GM10248 (cell line): ENCODE measurements at regions not wholly inside any gene's neighbourhood (a gene's known extent, or its start where the extent isn't known, plus 50 kb on each side); places are given as distances from the start of the nearest gene placed in this dataset.
"Not testable (repeated sequence)": the region's sequence is repeated elsewhere in the genome, so short reads cannot be mapped to it uniquely, and the experiment has no call there.

Experiments
- CTCF ChIA-PET: fragments of 300-600 bp; sonication (Branson Sonifier 250); formaldehyde crosslinking; extraction: SDS; loops from one replicate; lab custom pipeline; 2021; ENCODE audit warnings: antibody characterized with exemption; lab: Yijun Ruan, JAX
- POLR2A ChIA-PET: fragments of 350-650 bp; sonication (Branson Sonifier 250); formaldehyde crosslinking; extraction: SDS; loops from one replicate; lab custom pipeline; 2020; ENCODE audit warnings: antibody characterized with exemption; lab: Yijun Ruan, JAX
- DNase-seq: peaks from one replicate; pipeline ENCODE4 v3.0.0; 2012; ENCODE audit errors: extremely low spot score
- CTCF ChIP-seq: IDR thresholded peaks from 2 replicates; pipeline ENCODE4 v1.5.1; 2012; ENCODE audit warnings: mild to moderate bottlenecking, low read depth; ENCODE audit errors: extremely low read depth, missing control alignments, control extremely low read depth

- ChIA-PET CTCF (interaction anchor here (0.7 to 6.7 kb wide), 21 partner anchors 11 to 1254 kb away, joined by 3 to 75 read pairs (median 4); no protein-coding TSS in a partner anchor), POLR2A (no interaction called here)
- no peak for TF ChIP-seq CTCF
- no peak for DNase-seq
Measured at GRCh38 chr2:71923143-71923525, 224.5 kb downstream of the CYP26B1 start.

DNA sequence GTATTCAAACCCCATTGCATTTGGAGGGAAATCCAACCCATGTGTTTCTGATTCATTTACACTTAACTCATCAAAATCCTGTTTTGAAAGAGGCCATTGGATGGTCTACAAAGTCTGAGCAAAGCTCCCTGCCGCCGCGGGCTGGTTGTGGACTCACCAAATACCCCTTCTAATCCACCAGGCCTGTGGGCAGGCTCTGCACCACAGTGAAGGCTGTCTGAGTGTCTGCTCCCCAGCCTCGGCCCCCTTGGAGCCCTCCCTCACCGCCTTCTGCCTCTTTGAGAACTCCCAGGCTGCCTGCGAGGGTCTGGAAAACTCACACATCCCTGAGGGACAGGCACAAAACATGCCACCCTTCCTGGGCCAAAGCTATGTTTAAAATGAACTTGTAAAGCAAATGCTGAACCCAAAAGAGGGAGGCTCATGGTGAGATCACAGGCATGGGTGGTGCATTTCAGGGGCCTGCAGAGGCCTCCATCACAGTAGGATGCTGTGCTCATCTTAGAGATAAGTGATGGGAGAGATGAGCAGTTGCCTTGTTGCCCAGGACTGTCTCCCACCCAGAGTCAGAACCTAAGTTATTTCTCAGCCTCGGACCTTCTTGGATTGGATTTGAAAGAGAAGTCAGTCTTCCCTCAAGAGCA is 225.0 kb downstream of the CYP26B1 start:
- peak; percentile 5 for DNase-seq
- TF ChIP-seq CTCF = no peak
- POLR2A ChIA-PET = no interaction called here

GRCh38 chr2:71922091-71922490 is 225.6 kb downstream of the CYP26B1 start:
- peak; percentile 7 for DNase-seq
- POLR2A ChIA-PET = no interaction called here
- CTCF ChIA-PET = interaction anchor here (1.1 to 6.7 kb wide), 10 partner anchors 13 to 658 kb away, joined by 3 to 75 read pairs (median 6); no protein-coding TSS in a partner anchor
- no peak for TF ChIP-seq CTCF

More for the DNA sequence above, 225.0 kb downstream of the CYP26B1 start:
- CTCF ChIA-PET = interaction anchor here (1.1 to 6.7 kb wide), 12 partner anchors 12 to 818 kb away, joined by 3 to 75 read pairs (median 6); no protein-coding TSS in a partner anchor

DNA sequence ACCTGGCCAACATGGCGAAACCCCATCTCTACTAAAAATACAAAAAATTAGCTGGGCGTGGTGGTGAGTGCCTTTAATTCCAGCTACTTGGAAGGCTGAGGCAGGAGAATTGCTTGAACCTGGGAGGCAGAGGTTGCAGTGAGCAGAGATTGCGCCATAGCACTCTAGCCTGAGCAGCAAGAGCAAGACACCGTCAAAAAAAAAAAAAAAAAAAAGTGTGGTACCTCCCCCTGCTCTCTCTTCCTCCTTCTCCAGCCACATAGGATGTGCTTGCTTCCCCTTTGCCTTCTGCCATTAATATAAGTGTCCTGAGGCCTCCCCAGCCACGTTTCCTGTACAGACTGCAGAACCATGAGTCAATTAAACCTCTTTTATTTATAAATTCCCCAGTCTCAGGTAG is 226.8 kb downstream of the CYP26B1 start:
- POLR2A ChIA-PET, DNase-seq: not testable (repeated sequence)
- CTCF ChIA-PET = interaction anchor here (1.0 to 6.7 kb wide), 6 partner anchors 12 to 659 kb away, joined by 3 to 75 read pairs (median 34); no protein-coding TSS in a partner anchor

DNA sequence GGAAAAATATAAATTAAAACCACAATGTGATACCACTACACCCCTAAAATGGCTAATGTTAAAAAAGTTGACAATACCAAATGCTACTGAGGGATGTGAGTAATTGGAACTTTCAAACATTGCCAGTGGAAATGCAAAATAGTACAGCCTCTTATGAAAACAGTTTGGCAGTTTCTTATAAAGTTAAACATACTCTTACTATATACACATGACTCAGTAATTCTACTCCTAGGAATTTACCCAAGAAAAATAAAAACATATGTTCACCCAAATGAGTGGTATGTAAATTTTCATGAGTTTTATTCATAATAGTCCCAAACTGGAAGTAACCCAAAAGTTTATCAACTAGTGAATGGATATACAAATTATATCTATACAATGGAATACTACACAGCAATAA is 228.0 kb downstream of the CYP26B1 start:
- ChIA-PET CTCF (interaction anchor here (5.9 kb wide), 1 partner anchor 661 kb away, joined by 44 read pairs; no protein-coding TSS in a partner anchor), POLR2A (no interaction called here)
- TF ChIP-seq CTCF = no peak
- DNase-seq = no peak

DNA sequence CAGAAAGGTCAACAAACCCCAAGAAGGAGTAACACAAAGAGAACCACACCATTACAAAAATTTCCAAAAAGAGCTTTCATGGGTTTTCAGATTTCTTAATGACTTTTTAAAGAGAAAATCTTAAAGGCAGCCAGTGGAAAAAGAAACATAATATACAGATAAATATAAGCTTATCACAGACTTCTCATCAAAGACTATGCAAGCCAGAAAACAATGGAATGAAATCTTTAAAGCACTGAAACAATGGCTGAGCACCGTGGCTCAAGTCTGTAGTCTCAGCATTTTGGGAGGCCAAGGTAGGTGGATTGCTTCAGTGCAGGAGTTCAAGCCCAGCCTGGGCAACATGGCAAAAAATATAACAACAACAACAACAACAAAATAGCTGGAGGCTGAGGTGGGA is 237.4 kb downstream of the CYP26B1 start:
- ChIA-PET CTCF (interaction anchor here (1.5 to 3.9 kb wide), 3 partner anchors 12 to 19 kb away, joined by 3 to 25 read pairs (median 5); no protein-coding TSS in a partner anchor), POLR2A (no interaction called here)
- no peak for TF ChIP-seq CTCF
- no peak for DNase-seq

DNA sequence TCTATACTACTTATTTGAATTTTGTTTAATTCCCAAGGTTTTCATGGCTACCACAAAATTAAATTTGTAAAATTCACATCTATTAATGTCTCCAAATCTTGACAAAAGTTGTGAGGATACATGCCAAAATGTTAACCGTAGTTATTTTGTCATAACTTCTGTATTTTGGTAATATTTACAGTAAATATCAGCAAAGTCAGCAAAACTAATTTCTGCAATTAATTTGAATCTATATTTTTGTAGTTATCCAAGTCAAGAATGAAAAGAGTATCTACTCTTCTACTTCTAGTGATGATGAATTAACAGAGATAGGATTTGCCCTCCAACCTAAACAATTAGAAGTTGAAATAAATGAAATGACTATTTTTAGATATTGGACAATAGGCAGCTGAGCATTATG is 238.9 kb downstream of the CYP26B1 start:
- ChIA-PET POLR2A (no interaction called here), CTCF (interaction anchor here (0.9 to 3.9 kb wide), 3 partner anchors 14 to 36 kb away, joined by 3 to 25 read pairs (median 3); no protein-coding TSS in a partner anchor)
- no peak for DNase-seq
- TF ChIP-seq CTCF = no peak
